ENCODE measurements at regions not wholly inside any gene's neighbourhood (a gene's known extent, or its start where the extent isn't known, plus 50 kb on each side); places are given as distances from the start of the nearest gene placed in this dataset.

GRCh38 chr10:109474261-109474660, 449.1 kb downstream of the XPNPEP1 start:
- TF ChIP-seq CTCF (IDR thresholded peaks at IDR 0.05; ENCODE audit: low read length) (no peak), EZH2 (IDR thresholded peaks at IDR 0.05; ENCODE audit: borderline replicate concordance, low read length) (no peak)

Data from OCI-LY1 (cell line).